ENCODE measurements at regions not wholly inside any gene's neighbourhood (a gene's known extent, or its start where the extent isn't known, plus 50 kb on each side); places are given as distances from the start of the nearest gene placed in this dataset.

DNA sequence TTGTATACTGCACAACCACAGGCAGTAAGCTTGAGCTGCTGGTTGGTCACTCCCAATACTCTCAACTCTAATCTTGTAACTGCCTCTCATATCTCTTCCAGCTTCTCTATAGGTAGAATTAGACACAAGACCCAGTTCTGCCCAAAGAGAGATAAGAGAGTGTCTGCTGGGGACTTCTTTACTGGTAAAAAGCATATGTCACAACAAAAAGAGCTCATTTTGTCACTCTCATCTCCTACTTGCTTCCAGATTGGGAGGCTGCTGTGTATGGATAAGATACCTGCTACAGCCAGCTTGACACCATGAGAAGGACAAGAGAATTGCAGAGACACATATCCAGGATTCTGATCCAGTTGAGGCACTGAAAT lies 165.2 kb downstream of the PTH2R start:
- DNase-seq (ENCODE audit: low read depth in 1 of 2, low spot score in 2 of 2) (no peak), FAIRE-seq (no peak)
- Histone ChIP-seq H3K4me2 (ENCODE audit: insufficient read depth in 1 of 2, low read depth in 2 of 2, low read length in 2 of 2) (no peak overlapping the region), H2AK5ac (ENCODE audit: low read depth, low read length) (no peak overlapping the region), H2AFZ (ENCODE audit: low read length) (no peak overlapping the region), H3K23ac (ENCODE audit: insufficient read length) (no peak overlapping the region), H3K18ac (ENCODE audit: extremely low read depth, low read length) (no peak overlapping the region), H3K9me3 (ENCODE audit: insufficient read depth in 2 of 2, low read depth in 1 of 2, low read length in 1 of 2) (no peaks in the 10 kb centered on the region), H3K23me2 (ENCODE audit: low read depth, low read length) (no peaks in the 10 kb centered on the region), H3K4me3 (ENCODE audit: extremely low read depth in 1 of 4, insufficient read depth in 2 of 4, low read depth in 3 of 4, low read length in 4 of 4) (no peak overlapping the region), H3K79me1 (ENCODE audit: low read depth, low read length) (no peaks in the 10 kb centered on the region), H4K8ac (ENCODE audit: extremely low read depth, insufficient read depth, low read length) (no peak overlapping the region), H3K27ac (ENCODE audit: low read depth, low read length) (no peak overlapping the region), H3K4ac (replicated peaks; ENCODE audit: insufficient read length, low read depth, low read length) (no peak overlapping the region), H3K56ac (replicated peaks; ENCODE audit: insufficient read length, low read depth, low read length) (no peak overlapping the region), H4K20me1 (replicated peaks in 1 of 2; ENCODE audit: control insufficient read depth in 1 of 2, insufficient read depth in 2 of 2, low read length in 2 of 2) (no peaks in the 10 kb centered on the region), H2BK5ac (ENCODE audit: low read depth, low read length) (no peak overlapping the region), H3K36me3 (ENCODE audit: control insufficient read depth in 2 of 4, insufficient read depth in 4 of 4, low read length in 3 of 4) (no peaks in the 10 kb centered on the region), H3K79me2 (ENCODE audit: control insufficient read depth in 1 of 2, insufficient read depth in 2 of 2, low read length in 2 of 2) (no peaks in the 10 kb centered on the region), H2BK12ac (ENCODE audit: low read depth, low read length) (no peak overlapping the region), H3K14ac (ENCODE audit: insufficient read length) (no peak overlapping the region), H2BK15ac (ENCODE audit: low read length) (no peak overlapping the region), H4K91ac (replicated peaks; ENCODE audit: insufficient read length, low read length) (no peak overlapping the region), H2BK120ac (replicated peaks; ENCODE audit: low read depth, low read length) (no peak overlapping the region), H3K4me1 (replicated peaks in 1 of 4; ENCODE audit: control insufficient read depth in 3 of 4, insufficient read depth in 4 of 4, low read length in 3 of 4) (peaks cover 0 to 3% (median 1%) of the 10 kb centered on the region in 4 experiments; a peak in 2 of 7 replicates), H2BK20ac (ENCODE audit: low read length) (no peak overlapping the region), H3K27me3 (replicated peaks in 1 of 4; ENCODE audit: control insufficient read depth in 3 of 4, extremely low read depth in 1 of 4, insufficient read depth in 3 of 4, low read length in 3 of 4) (no peaks in the 10 kb centered on the region), H3K9ac (replicated peaks in 1 of 4; ENCODE audit: extremely low read depth in 1 of 4, low read depth in 3 of 4, low read length in 3 of 4) (no peak overlapping the region), H4K5ac (ENCODE audit: insufficient read length, low read depth, low read length) (no peak overlapping the region)
- POLR2A ChIA-PET (ENCODE audit: partially characterized antibody): no interaction called here
- TF ChIP-seq PHF8 (conservative IDR thresholded peaks at IDR 0.05; ENCODE audit: low read depth, low read length): no peak
- no peak for TF ChIP-seq SUZ12 (IDR thresholded peaks at IDR 0.05; ENCODE audit: low read length)
- CTCF ChIA-PET (ENCODE audit: partially characterized antibody): interaction anchor here (0.7 to 1.9 kb wide), 6 partner anchors 13 to 760 kb away, joined by 3 to 5 read pairs (median 4); no protein-coding TSS in a partner anchor
